PC-9 (cell line): ENCODE measurements at regions not wholly inside any gene's neighbourhood (a gene's known extent, or its start where the extent isn't known, plus 50 kb on each side); places are given as distances from the start of the nearest gene placed in this dataset.

Experiments
- BruUV-seq: library from RNA; stranded (reverse); fragments of 400-500 nt; replicated peaks from 2 replicates; lab custom pipeline; 2021; lab: Mats Ljungman, UMichigan
- CTCF ChIA-PET: fragments of 300-600 bp; sonication (Branson Sonifier 250); formaldehyde crosslinking; loops from one replicate; lab custom pipeline; 2022; ENCODE audit warnings: antibody characterized with exemption; lab: Charles Lee
- POLR2A ChIA-PET: fragments of 300-600 bp; sonication (Branson Sonifier 250); formaldehyde crosslinking; loops from one replicate; lab custom pipeline; 2022; ENCODE audit warnings: antibody characterized with exemption; ENCODE audit not compliant: unreplicated experiment; lab: Charles Lee
- DNase-seq, 2 experiments: peaks; one replicate each; pipeline versions ENCODE4 v3.0.0 to v3.0.0-alpha.2; 2015 to 2022; ENCODE audit warnings: mixed read lengths in 1 of 2
- H2AFZ ChIP-seq: fragments of 200-600 bp; sonication (generic); 2 replicates; pipeline ENCODE4 v1.8.1; 2017; ENCODE audit warnings: antibody characterized with exemption
- H3F3A ChIP-seq: fragments of 200-600 bp; sonication (generic); 2 replicates; pipeline ENCODE4 v1.8.1; 2017; ENCODE audit warnings: antibody characterized with exemption, mild to moderate bottlenecking, low read depth; ENCODE audit not compliant: insufficient read depth
- H3K27ac ChIP-seq: fragments of 200-600 bp; sonication (generic); 2 replicates; pipeline ENCODE4 v1.6.1; 2016; ENCODE audit warnings: mixed run types
- H3K27me3 ChIP-seq: fragments of 200-600 bp; sonication (generic); 2 replicates; pipeline ENCODE4 v1.6.1; 2016; ENCODE audit warnings: low read depth, mixed run types; ENCODE audit not compliant: insufficient read depth
- H3K36me3 ChIP-seq: fragments of 200-600 bp; sonication (generic); 2 replicates; pipeline ENCODE4 v1.6.1; 2016; ENCODE audit warnings: low read depth, mixed run types
- H3K4me1 ChIP-seq: fragments of 200-600 bp; sonication (generic); replicated peaks from 2 replicates; pipeline ENCODE4 v1.6.1; 2016; ENCODE audit warnings: mixed run types; ENCODE audit not compliant: insufficient read depth
- H3K4me2 ChIP-seq: fragments of 200-600 bp; sonication (generic); 2 replicates; pipeline ENCODE4 v1.6.1; 2017; ENCODE audit warnings: mixed run types
- H3K4me3 ChIP-seq: fragments of 200-600 bp; sonication (generic); 2 replicates; pipeline ENCODE4 v1.6.1; 2016; ENCODE audit warnings: mixed run types
- H3K79me2 ChIP-seq: fragments of 200-600 bp; sonication (generic); 2 replicates; pipeline ENCODE4 v1.6.1; 2017; ENCODE audit warnings: low read depth, mixed run types
- H3K9me2 ChIP-seq: fragments of 200-600 bp; sonication (generic); 2 replicates; pipeline ENCODE4 v1.8.1; 2017; ENCODE audit warnings: mild to moderate bottlenecking; ENCODE audit not compliant: insufficient read depth
- H3K9me3 ChIP-seq: fragments of 200-600 bp; sonication (generic); 2 replicates; pipeline ENCODE4 v1.8.1; 2016; ENCODE audit warnings: low read depth; ENCODE audit not compliant: insufficient read depth
- H4K20me1 ChIP-seq: fragments of 200-600 bp; sonication (generic); 2 replicates; pipeline ENCODE4 v1.8.1; 2017; ENCODE audit not compliant: insufficient read depth
- CTCF ChIP-seq: fragments of 200-600 bp; sonication (generic); conservative IDR thresholded peaks from 2 replicates; pipeline ENCODE4 v1.6.1; 2017; ENCODE audit warnings: mixed run types, antibody characterized with exemption, mild to moderate bottlenecking, moderate library complexity
- EZH2 ChIP-seq: fragments of 200-600 bp; sonication (generic); IDR thresholded peaks from 2 replicates; pipeline ENCODE4 v1.8.0; 2017; ENCODE audit warnings: antibody characterized with exemption, low read depth
- intact Hi-C: fragments of 100-400 bp; cut with micrococcal nuclease; formaldehyde crosslinking; loops from one replicate; pipeline ENCODE4 v1.10.0; 2022; ENCODE audit not compliant: unreplicated experiment

GRCh38 chr10:118978998-118979350 lies 50.5 kb upstream of the NANOS1 start:
- H3K4me1 ChIP-seq, result 0 out of 2 replicates have a peak, but pooled peaks cover 4% of the 10 kb centered on the region
- no peak for DNase-seq
- H4K20me1 ChIP-seq, result no peaks in the 10 kb centered on the region
- no peak overlapping the region for H2AFZ ChIP-seq
- 0 out of 2 replicates have a peak, but pooled peaks cover 5% of the 10 kb centered on the region for H3F3A ChIP-seq
- H3K4me2 ChIP-seq, result no peak overlapping the region
- no peaks in the 10 kb centered on the region for H3K27me3 ChIP-seq
- H3K79me2 ChIP-seq, result no peaks in the 10 kb centered on the region
- intact Hi-C loops, result no loop called here
- H3K9me2 ChIP-seq, result no peaks in the 10 kb centered on the region
- no peak overlapping the region for H3K27ac ChIP-seq
- H3K4me3 ChIP-seq, result no peak overlapping the region
- H3K9me3 ChIP-seq, result no peaks in the 10 kb centered on the region
- TF ChIP-seq EZH2 (no peak), CTCF (no peak)
- ChIA-PET POLR2A (no interaction called here), CTCF (no interaction called here)
- H3K36me3 ChIP-seq, result no peaks in the 10 kb centered on the region
- BruUV-seq, result no TSS peak

- no peak for TF ChIP-seq CTCF
- no peak for TF ChIP-seq EZH2
- BruUV-seq, result no TSS peak
- Histone ChIP-seq H3K9me3 (no peaks in the 10 kb centered on the region), H3K4me3 (no peak overlapping the region), H3K27me3 (no peaks in the 10 kb centered on the region), H3K4me1 (0 out of 2 replicates have a peak, but pooled peaks cover 4% of the 10 kb centered on the region), H3F3A (0 out of 2 replicates have a peak, but pooled peaks cover 5% of the 10 kb centered on the region), H3K4me2 (no peak overlapping the region), H3K9me2 (no peaks in the 10 kb centered on the region), H3K27ac (no peak overlapping the region), H4K20me1 (no peaks in the 10 kb centered on the region), H3K36me3 (no peaks in the 10 kb centered on the region), H2AFZ (no peak overlapping the region), H3K79me2 (no peaks in the 10 kb centered on the region)
- ChIA-PET CTCF (no interaction called here), POLR2A (no interaction called here)
- no peak for DNase-seq
- intact Hi-C loops, result no loop called here
Measured at GRCh38 chr10:118979661-118980060, 49.9 kb upstream of the NANOS1 start.
